ENCODE measurements at regions not wholly inside any gene's neighbourhood (a gene's known extent, or its start where the extent isn't known, plus 50 kb on each side); places are given as distances from the start of the nearest gene placed in this dataset.

DNA sequence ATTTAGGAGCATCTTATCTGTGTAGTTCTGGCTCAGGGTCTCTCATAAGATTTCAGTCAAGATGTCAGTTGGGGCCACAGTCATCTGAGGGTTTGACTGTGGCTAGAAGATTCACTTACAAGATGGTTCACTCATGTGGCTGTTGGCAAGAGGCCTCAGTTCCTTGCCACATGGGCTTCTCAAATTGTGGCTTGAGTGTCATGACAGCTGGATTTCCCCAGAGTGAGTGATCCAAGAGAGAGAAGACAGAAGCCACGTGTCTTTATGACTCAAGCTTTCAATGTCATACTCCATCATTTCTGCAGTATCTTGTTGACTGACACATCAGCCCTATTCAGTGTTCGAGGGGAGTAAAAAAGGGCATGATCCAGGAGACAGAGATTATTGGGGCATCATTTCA, 131.3 kb upstream of the AP1S2 start:
- Histone ChIP-seq H3K27ac (ENCODE audit: low read depth, low read length) (no peak overlapping the region), H3K27me3 (ENCODE audit: control insufficient read depth, insufficient read depth, low read length) (no peaks in the 10 kb centered on the region), H3K9me3 (ENCODE audit: control insufficient read depth, insufficient read depth, low read length) (no peaks in the 10 kb centered on the region), H3K4me3 (ENCODE audit: low read depth, low read length) (no peak overlapping the region)
- TF ChIP-seq, protein P1, sequence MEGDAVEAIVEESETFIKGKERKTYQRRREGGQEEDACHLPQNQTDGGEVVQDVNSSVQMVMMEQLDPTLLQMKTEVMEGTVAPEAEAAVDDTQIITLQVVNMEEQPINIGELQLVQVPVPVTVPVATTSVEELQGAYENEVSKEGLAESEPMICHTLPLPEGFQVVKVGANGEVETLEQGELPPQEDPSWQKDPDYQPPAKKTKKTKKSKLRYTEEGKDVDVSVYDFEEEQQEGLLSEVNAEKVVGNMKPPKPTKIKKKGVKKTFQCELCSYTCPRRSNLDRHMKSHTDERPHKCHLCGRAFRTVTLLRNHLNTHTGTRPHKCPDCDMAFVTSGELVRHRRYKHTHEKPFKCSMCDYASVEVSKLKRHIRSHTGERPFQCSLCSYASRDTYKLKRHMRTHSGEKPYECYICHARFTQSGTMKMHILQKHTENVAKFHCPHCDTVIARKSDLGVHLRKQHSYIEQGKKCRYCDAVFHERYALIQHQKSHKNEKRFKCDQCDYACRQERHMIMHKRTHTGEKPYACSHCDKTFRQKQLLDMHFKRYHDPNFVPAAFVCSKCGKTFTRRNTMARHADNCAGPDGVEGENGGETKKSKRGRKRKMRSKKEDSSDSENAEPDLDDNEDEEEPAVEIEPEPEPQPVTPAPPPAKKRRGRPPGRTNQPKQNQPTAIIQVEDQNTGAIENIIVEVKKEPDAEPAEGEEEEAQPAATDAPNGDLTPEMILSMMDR (IDR thresholded peaks at IDR 0.05; ENCODE audit: low read depth, low read length) = no peak
- ChIA-PET POLR2A (no interaction called here), CTCF (no interaction called here)
- DNase-seq (ENCODE audit: low read depth, low spot score) = no peak

DNA sequence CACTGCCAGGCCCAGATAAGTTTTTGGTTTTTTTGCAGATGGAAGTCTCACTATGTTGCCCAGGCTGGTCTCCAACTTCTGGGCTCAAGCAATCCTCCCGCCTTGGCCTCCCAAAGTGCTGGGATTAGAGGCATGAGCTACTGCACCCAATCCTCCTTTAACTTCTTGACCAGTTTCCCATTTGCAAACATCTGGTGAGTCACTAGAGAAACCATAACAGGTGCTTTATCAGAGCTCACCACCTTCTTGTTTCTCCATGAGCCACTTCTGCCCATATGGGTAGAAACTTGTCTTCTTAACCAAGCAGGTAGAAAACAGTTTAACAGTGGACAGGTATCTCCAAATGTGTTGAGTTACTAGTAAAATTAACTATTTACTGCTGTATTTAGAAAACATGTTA, 128.4 kb upstream of the AP1S2 start:
- H3K9me3 ChIP-seq (ENCODE audit: control insufficient read depth, insufficient read depth, low read length) = no peaks in the 10 kb centered on the region
- H3K4me3 ChIP-seq (ENCODE audit: low read depth, low read length) = no peak overlapping the region
- CTCF ChIA-PET = interaction anchor here (1.2 kb wide), 1 partner anchor 11 kb away, joined by 4 read pairs; no protein-coding TSS in a partner anchor
- H3K27me3 ChIP-seq (ENCODE audit: control insufficient read depth, insufficient read depth, low read length) = no peaks in the 10 kb centered on the region
- POLR2A ChIA-PET = interaction anchor here (0.6 kb wide), 1 partner anchor 789 kb away, joined by 3 read pairs; no protein-coding TSS in a partner anchor
- H3K27ac ChIP-seq (ENCODE audit: low read depth, low read length) = no peak overlapping the region
- no peak for DNase-seq (ENCODE audit: low read depth, low spot score)
- TF ChIP-seq, protein P1 (IDR thresholded peaks at IDR 0.05; ENCODE audit: low read depth, low read length) = no peak

DNA sequence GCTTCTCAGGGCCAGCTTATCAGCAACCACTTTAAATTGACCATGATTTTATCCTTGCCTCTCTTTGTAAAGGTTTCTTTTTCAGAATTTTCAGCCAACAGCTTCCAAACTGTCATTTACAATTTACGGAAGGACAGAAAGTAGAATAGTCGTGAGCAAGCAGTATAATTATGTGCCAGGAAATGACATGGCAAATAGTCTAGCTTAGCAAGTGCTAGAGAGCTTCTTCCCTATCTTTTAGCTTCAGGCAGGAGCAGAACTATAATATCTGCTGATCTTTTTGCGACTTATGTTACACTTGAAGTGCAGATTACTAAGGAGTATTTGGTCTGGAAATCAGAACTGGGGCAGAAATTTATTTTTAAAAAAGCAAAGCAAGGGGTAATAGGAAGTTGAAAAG, 123.0 kb upstream of the AP1S2 start:
- no peak for DNase-seq (ENCODE audit: low read depth, low spot score)
- TF ChIP-seq, protein P1 (IDR thresholded peaks at IDR 0.05; ENCODE audit: low read depth, low read length) = no peak
- CTCF ChIA-PET = no interaction called here
- Histone ChIP-seq H3K9me3 (ENCODE audit: control insufficient read depth, insufficient read depth, low read length) (no peaks in the 10 kb centered on the region), H3K27ac (ENCODE audit: low read depth, low read length) (no peak overlapping the region), H3K4me3 (ENCODE audit: low read depth, low read length) (no peak overlapping the region), H3K27me3 (ENCODE audit: control insufficient read depth, insufficient read depth, low read length) (no peaks in the 10 kb centered on the region)
- POLR2A ChIA-PET = no interaction called here

DNA sequence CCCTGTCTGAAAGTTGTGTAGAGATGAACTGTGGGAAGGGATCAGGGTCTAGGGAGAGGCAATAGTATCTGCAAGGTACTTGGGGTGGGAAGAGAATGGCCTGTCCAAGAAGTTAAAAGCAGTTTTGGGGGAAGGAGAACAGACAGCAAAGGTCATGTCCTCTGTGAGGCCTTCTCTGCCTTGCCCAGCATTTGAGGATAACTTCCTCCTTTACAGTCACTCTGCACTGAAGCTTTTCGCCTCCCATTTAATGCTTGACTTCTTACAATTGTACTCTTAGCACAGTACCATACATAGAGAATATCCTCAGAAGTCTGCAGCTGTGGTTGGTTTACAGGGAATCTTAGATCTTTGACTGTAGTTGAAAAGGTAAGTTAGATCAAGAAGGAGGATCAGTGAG, 121.8 kb upstream of the AP1S2 start:
- Histone ChIP-seq H3K4me3 (ENCODE audit: low read depth, low read length) (no peak overlapping the region), H3K9me3 (ENCODE audit: control insufficient read depth, insufficient read depth, low read length) (no peaks in the 10 kb centered on the region), H3K27ac (ENCODE audit: low read depth, low read length) (no peak overlapping the region), H3K27me3 (ENCODE audit: control insufficient read depth, insufficient read depth, low read length) (no peaks in the 10 kb centered on the region)
- TF ChIP-seq, protein P1 (IDR thresholded peaks at IDR 0.05; ENCODE audit: low read depth, low read length) = no peak
- ChIA-PET CTCF (no interaction called here), POLR2A (no interaction called here)
- DNase-seq (ENCODE audit: low read depth, low spot score) = no peak

DNA sequence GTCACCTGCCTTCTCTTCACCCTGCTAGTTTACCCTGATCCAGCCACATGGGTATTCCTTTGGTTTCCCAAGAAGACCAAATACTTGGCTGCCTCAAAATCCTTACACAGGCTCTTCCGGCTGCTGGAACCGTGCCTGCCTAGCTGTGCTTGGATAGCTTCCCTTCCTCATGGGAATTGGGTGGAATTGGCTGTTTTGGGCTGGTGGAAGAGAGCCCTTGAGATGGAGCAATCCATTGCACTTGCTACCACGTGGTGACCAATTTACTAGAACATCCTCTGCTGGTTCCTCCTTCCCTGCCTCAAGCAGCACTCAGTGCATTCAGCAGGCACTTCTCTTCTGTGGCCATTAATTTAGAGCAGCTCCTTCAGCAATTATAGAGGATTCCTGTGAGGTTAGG, 119.3 kb upstream of the AP1S2 start:
- no peaks in the 10 kb centered on the region for H3K27me3 ChIP-seq (ENCODE audit: control insufficient read depth, insufficient read depth, low read length)
- H3K9me3 ChIP-seq (ENCODE audit: control insufficient read depth, insufficient read depth, low read length) = no peaks in the 10 kb centered on the region
- H3K4me3 ChIP-seq (ENCODE audit: low read depth, low read length) = no peak overlapping the region
- no peak for DNase-seq (ENCODE audit: low read depth, low spot score)
- ChIA-PET POLR2A (no interaction called here), CTCF (no interaction called here)
- TF ChIP-seq, protein P1 (IDR thresholded peaks at IDR 0.05; ENCODE audit: low read depth, low read length) = no peak
- H3K27ac ChIP-seq (ENCODE audit: low read depth, low read length) = no peak overlapping the region

All from AG04450 (cell line).